Stimulated activated memory B cell treated with anti-CD40 and anti-IgM and Interleukin-4, amounts not matched to agents 10 μg/mL and 1 μg/mL and 100 μg/mL, for 72 hours (primary cell): ENCODE measurements at regions not wholly inside any gene's neighbourhood (a gene's known extent, or its start where the extent isn't known, plus 50 kb on each side); places are given as distances from the start of the nearest gene placed in this dataset.

Source experiments
- ATAC-seq: fragments of 150-1000 bp; cut with Tn5 transposase; 2 replicates; pipeline ENCODE4 v1.10.0; 2021
- H3K27ac Mint-ChIP-seq: one replicate; pipeline ENCODE4 v1.8.0; 2022; ENCODE audit warnings: mild to moderate bottlenecking, mixed read lengths
- H3K27me3 Mint-ChIP-seq: one replicate; pipeline ENCODE4 v1.8.0; 2022; ENCODE audit warnings: mixed read lengths
- H3K36me3 Mint-ChIP-seq: one replicate; pipeline ENCODE4 v1.8.0; 2022; ENCODE audit warnings: mixed read lengths
- H3K4me1 Mint-ChIP-seq: one replicate; pipeline ENCODE4 v1.8.0; 2022; ENCODE audit warnings: mixed read lengths
- H3K4me3 Mint-ChIP-seq: one replicate; pipeline ENCODE4 v1.8.0; 2022; ENCODE audit warnings: mild to moderate bottlenecking, moderate library complexity, mixed read lengths
- H3K9me3 Mint-ChIP-seq: one replicate; pipeline ENCODE4 v1.8.0; 2022; ENCODE audit warnings: mixed read lengths

GRCh38 chr12:126830778-126831680 lies 1435.9 kb upstream of the TMEM132C start:
- H3K9me3 Mint-ChIP-seq: peaks cover 18% of the 10 kb centered on the region
- H3K4me3 Mint-ChIP-seq: no peak overlapping the region
- no peak for ATAC-seq

GRCh38 chr12:126837697-126838096 lies 1429.3 kb upstream of the TMEM132C start:
- H3K36me3 Mint-ChIP-seq: no peaks in the 10 kb centered on the region
- H3K9me3 Mint-ChIP-seq: peaks cover 25% of the 10 kb centered on the region
- no peak overlapping the region for H3K27ac Mint-ChIP-seq
- no peaks in the 10 kb centered on the region for H3K4me1 Mint-ChIP-seq
- no peak for ATAC-seq
- H3K27me3 Mint-ChIP-seq: peaks cover 46% of the 10 kb centered on the region
- H3K4me3 Mint-ChIP-seq: no peak overlapping the region

More at GRCh38 chr12:126830778-126831680, 1435.9 kb upstream of the TMEM132C start:
- H3K4me1 Mint-ChIP-seq: no peaks in the 10 kb centered on the region
- H3K36me3 Mint-ChIP-seq: peaks cover 6% of the 10 kb centered on the region
- peaks cover 81% of the 10 kb centered on the region for H3K27me3 Mint-ChIP-seq
- no peak overlapping the region for H3K27ac Mint-ChIP-seq

GRCh38 chr12:126843915-126844669 lies 1422.9 kb upstream of the TMEM132C start:
- ATAC-seq: no peak
- Mint-ChIP-seq H3K36me3 (no peaks in the 10 kb centered on the region), H3K9me3 (no peaks in the 10 kb centered on the region), H3K4me3 (no peak overlapping the region), H3K27me3 (no peaks in the 10 kb centered on the region), H3K27ac (no peak overlapping the region), H3K4me1 (no peaks in the 10 kb centered on the region)

GRCh38 chr12:126847005-126847629 lies 1419.9 kb upstream of the TMEM132C start:
- Mint-ChIP-seq H3K4me1 (no peaks in the 10 kb centered on the region), H3K36me3 (no peaks in the 10 kb centered on the region), H3K4me3 (no peak overlapping the region), H3K9me3 (no peaks in the 10 kb centered on the region), H3K27ac (no peak overlapping the region), H3K27me3 (no peaks in the 10 kb centered on the region)
- no peak for ATAC-seq

- H3K4me1 Mint-ChIP-seq: no peaks in the 10 kb centered on the region
- H3K9me3 Mint-ChIP-seq: no peaks in the 10 kb centered on the region
- no peak for ATAC-seq
- no peaks in the 10 kb centered on the region for H3K36me3 Mint-ChIP-seq
- no peak overlapping the region for H3K4me3 Mint-ChIP-seq
- no peak overlapping the region for H3K27ac Mint-ChIP-seq
- no peaks in the 10 kb centered on the region for H3K27me3 Mint-ChIP-seq
Observed at GRCh38 chr12:126855768-126856167, 1411.2 kb upstream of the TMEM132C start.

GRCh38 chr12:126856958-126857357 lies 1410.0 kb upstream of the TMEM132C start:
- Mint-ChIP-seq H3K9me3 (no peaks in the 10 kb centered on the region), H3K4me1 (no peaks in the 10 kb centered on the region), H3K27ac (no peak overlapping the region), H3K4me3 (no peak overlapping the region), H3K27me3 (no peaks in the 10 kb centered on the region), H3K36me3 (no peaks in the 10 kb centered on the region)
- ATAC-seq: no peak

GRCh38 chr12:126858560-126858959 lies 1408.4 kb upstream of the TMEM132C start:
- H3K4me3 Mint-ChIP-seq: no peak overlapping the region
- H3K9me3 Mint-ChIP-seq: no peaks in the 10 kb centered on the region
- no peak overlapping the region for H3K27ac Mint-ChIP-seq
- no peaks in the 10 kb centered on the region for H3K27me3 Mint-ChIP-seq
- no peaks in the 10 kb centered on the region for H3K4me1 Mint-ChIP-seq
- no peak for ATAC-seq
- no peaks in the 10 kb centered on the region for H3K36me3 Mint-ChIP-seq

- ATAC-seq: no peak
- Mint-ChIP-seq H3K4me1 (no peaks in the 10 kb centered on the region), H3K4me3 (no peak overlapping the region), H3K9me3 (peaks cover 3% of the 10 kb centered on the region), H3K36me3 (no peaks in the 10 kb centered on the region), H3K27me3 (no peaks in the 10 kb centered on the region), H3K27ac (no peak overlapping the region)
Observed at GRCh38 chr12:126860210-126860609, 1406.8 kb upstream of the TMEM132C start.

- no peak for ATAC-seq
- no peaks in the 10 kb centered on the region for H3K4me1 Mint-ChIP-seq
- H3K27me3 Mint-ChIP-seq: no peaks in the 10 kb centered on the region
- peaks cover 5% of the 10 kb centered on the region for H3K9me3 Mint-ChIP-seq
- H3K27ac Mint-ChIP-seq: no peak overlapping the region
- no peak overlapping the region for H3K4me3 Mint-ChIP-seq
- H3K36me3 Mint-ChIP-seq: no peaks in the 10 kb centered on the region
Observed at GRCh38 chr12:126862500-126862899, 1404.5 kb upstream of the TMEM132C start.

- ATAC-seq: no peak
- peaks cover 5% of the 10 kb centered on the region for H3K4me1 Mint-ChIP-seq
- peaks cover 4% of the 10 kb centered on the region for H3K27me3 Mint-ChIP-seq
Observed at GRCh38 chr12:126869644-126870043, 1397.3 kb upstream of the TMEM132C start.

GRCh38 chr12:126873701-126874100 lies 1393.3 kb upstream of the TMEM132C start:
- Mint-ChIP-seq H3K36me3 (no peaks in the 10 kb centered on the region), H3K27me3 (peaks cover 9% of the 10 kb centered on the region), H3K27ac (no peak overlapping the region), H3K4me1 (peaks cover 5% of the 10 kb centered on the region), H3K4me3 (no peak overlapping the region), H3K9me3 (no peaks in the 10 kb centered on the region)
- ATAC-seq: no peak

More at GRCh38 chr12:126869644-126870043, 1397.3 kb upstream of the TMEM132C start:
- no peak overlapping the region for H3K4me3 Mint-ChIP-seq
- H3K9me3 Mint-ChIP-seq: peaks cover 3% of the 10 kb centered on the region
- H3K27ac Mint-ChIP-seq: no peak overlapping the region
- no peaks in the 10 kb centered on the region for H3K36me3 Mint-ChIP-seq

- no peak overlapping the region for H3K4me3 Mint-ChIP-seq
- peak; percentile 76 for ATAC-seq
- no peaks in the 10 kb centered on the region for H3K9me3 Mint-ChIP-seq
- no peak overlapping the region for H3K27ac Mint-ChIP-seq
- H3K36me3 Mint-ChIP-seq: no peaks in the 10 kb centered on the region
- peaks cover 9% of the 10 kb centered on the region for H3K27me3 Mint-ChIP-seq
- H3K4me1 Mint-ChIP-seq: peaks cover 5% of the 10 kb centered on the region
Observed at GRCh38 chr12:126874427-126875026, 1392.4 kb upstream of the TMEM132C start.

GRCh38 chr12:126879842-126880241 lies 1387.1 kb upstream of the TMEM132C start:
- Mint-ChIP-seq H3K27me3 (peaks cover 3% of the 10 kb centered on the region), H3K27ac (no peak overlapping the region), H3K4me1 (no peaks in the 10 kb centered on the region), H3K4me3 (no peak overlapping the region), H3K36me3 (no peaks in the 10 kb centered on the region), H3K9me3 (no peaks in the 10 kb centered on the region)
- no peak for ATAC-seq

- no peaks in the 10 kb centered on the region for H3K9me3 Mint-ChIP-seq
- no peak overlapping the region for H3K4me3 Mint-ChIP-seq
- no peaks in the 10 kb centered on the region for H3K36me3 Mint-ChIP-seq
- no peak for ATAC-seq
- no peaks in the 10 kb centered on the region for H3K4me1 Mint-ChIP-seq
- no peaks in the 10 kb centered on the region for H3K27me3 Mint-ChIP-seq
- no peak overlapping the region for H3K27ac Mint-ChIP-seq
Observed at GRCh38 chr12:126883697-126884096, 1383.3 kb upstream of the TMEM132C start.

- H3K4me3 Mint-ChIP-seq: no peak overlapping the region
- no peaks in the 10 kb centered on the region for H3K36me3 Mint-ChIP-seq
- H3K4me1 Mint-ChIP-seq: no peaks in the 10 kb centered on the region
- no peak for ATAC-seq
- no peaks in the 10 kb centered on the region for H3K27me3 Mint-ChIP-seq
- H3K9me3 Mint-ChIP-seq: peaks cover 7% of the 10 kb centered on the region
- H3K27ac Mint-ChIP-seq: no peak overlapping the region
Observed at GRCh38 chr12:126889501-126889900, 1377.5 kb upstream of the TMEM132C start.
